ENCODE measurements at regions not wholly inside any gene's neighbourhood (a gene's known extent, or its start where the extent isn't known, plus 50 kb on each side); places are given as distances from the start of the nearest gene placed in this dataset.

GRCh38 chr10:128902031-128902710, 564.9 kb upstream of the MGMT start:
- FAIRE-seq (no peak), ATAC-seq (no peak), DNase-seq (ENCODE audit: extremely low read depth in 1 of 4, low spot score in 3 of 4) (no peak)
- Histone ChIP-seq H3K36me3 (ENCODE audit: control insufficient read depth, insufficient read depth, low read length) (no peaks in the 10 kb centered on the region), H3K79me2 (ENCODE audit: control insufficient read depth, insufficient read depth, low read length) (no peaks in the 10 kb centered on the region), H3K9ac (ENCODE audit: insufficient read depth in 1 of 2, low read depth in 2 of 2, low read length in 2 of 2) (no peak overlapping the region), H3K27me3 (ENCODE audit: control insufficient read depth in 2 of 2, insufficient read depth in 2 of 2, low read length in 2 of 2) (peaks cover 3 to 15% of the 10 kb centered on the region in 2 experiments; a peak in 3 of 5 replicates), H3K27ac (ENCODE audit: extremely low read depth, low read depth, low read length) (no peak overlapping the region), H3K9me3 (replicated peaks; ENCODE audit: control insufficient read depth, insufficient read depth, low read depth, low read length) (no peaks in the 10 kb centered on the region), H2AFZ (ENCODE audit: low read depth, low read length) (no peak overlapping the region), H3K4me1 (replicated peaks in 1 of 2; ENCODE audit: control insufficient read depth in 2 of 2, insufficient read depth in 2 of 2, low read length in 2 of 2) (no peaks in the 10 kb centered on the region), H3K4me2 (ENCODE audit: insufficient read depth, low read length) (no peak overlapping the region), H3K4me3 (no peak overlapping the region), H4K20me1 (replicated peaks; ENCODE audit: control insufficient read depth, insufficient read depth, low read length) (no peaks in the 10 kb centered on the region), H3K9me1 (ENCODE audit: control insufficient read depth, insufficient read depth, low read length) (no peaks in the 10 kb centered on the region)
- ChIA-PET CTCF (ENCODE audit: low intra/inter-chr PET ratio) (no interaction called here), POLR2A (no interaction called here)
- in situ Hi-C loops (cut with MboI), result no loop called here
- intact Hi-C loops (cut with micrococcal nuclease), result no loop called here
- WGBS (ENCODE audit: insufficient coverage, low coverage, missing lambda C conversion rate), result 0% methylated on average over 1 of the region's 2 CpGs
- TF ChIP-seq BMI1 (IDR thresholded peaks at IDR 0.05; ENCODE audit: low read length) (no peak), CTCF (IDR thresholded peaks at IDR 0.05 in 2 of 3, conservative IDR thresholded peaks at IDR 0.05 in 1 of 3; ENCODE audit: insufficient read depth in 2 of 3, low read depth in 1 of 3, low read length in 3 of 3) (no peak), ZFP1 (CRISPR knock-in tag; IDR thresholded peaks at IDR 0.05) (no peak), MECOM (CRISPR knock-in tag; IDR thresholded peaks at IDR 0.05) (no peak), ZNF507 (tag; conservative IDR thresholded peaks at IDR 0.05) (no peak), RNF2 (IDR thresholded peaks at IDR 0.05) (no peak), FOS (IDR thresholded peaks at IDR 0.05; ENCODE audit: extremely low read depth, insufficient read length) (no peak), ZBTB17 (CRISPR knock-in tag; IDR thresholded peaks at IDR 0.05) (no peak), RBM14 (IDR thresholded peaks at IDR 0.05; ENCODE audit: borderline replicate concordance, insufficient read depth, low read depth, low read length) (no peak), POLR2AphosphoS2 (IDR thresholded peaks at IDR 0.05; ENCODE audit: low read length) (no peak)
- no TSS peak for BruUV-seq (replicated peaks)

Data from K562 (cell line).